ENCODE measurements at regions not wholly inside any gene's neighbourhood (a gene's known extent, or its start where the extent isn't known, plus 50 kb on each side); places are given as distances from the start of the nearest gene placed in this dataset.
"Not testable (repeated sequence)": the region's sequence is repeated elsewhere in the genome, so short reads cannot be mapped to it uniquely, and the experiment has no call there.

GRCh38 chr12:131510431-131510830 lies 200.5 kb upstream of the SFSWAP start:
- Histone ChIP-seq H3K27ac (no peak overlapping the region), H3K9me3 (no peaks in the 10 kb centered on the region), H3K4me3 (no peak overlapping the region), H3K27me3 (no peaks in the 10 kb centered on the region), H3K4me1 (peaks cover 0 to 9% of the 10 kb centered on the region in 2 donors), H3K36me3 (no peaks in the 10 kb centered on the region)
- intact Hi-C loops (cut with DNase I; ENCODE audit: low total_unique reads), result no loop called here
- TF ChIP-seq CTCF (IDR thresholded peaks at IDR 0.05) (no peak), POLR2A (IDR thresholded peaks at IDR 0.05) (no peak)
- DNase-seq, result no peak

GRCh38 chr12:131511391-131511802 lies 199.5 kb upstream of the SFSWAP start:
- intact Hi-C loops (cut with DNase I; ENCODE audit: low total_unique reads), result no loop called here
- Histone ChIP-seq H3K9me3 (no peaks in the 10 kb centered on the region), H3K27me3 (no peaks in the 10 kb centered on the region), H3K4me3 (no peak overlapping the region), H3K4me1 (peaks cover 0 to under 1% of the 10 kb centered on the region in 2 donors), H3K36me3 (no peaks in the 10 kb centered on the region), H3K27ac (no peak overlapping the region)
- no peak for DNase-seq
- TF ChIP-seq CTCF (IDR thresholded peaks at IDR 0.05) (no peak), POLR2A (IDR thresholded peaks at IDR 0.05) (no peak)

GRCh38 chr12:131511803-131512561 lies 198.9 kb upstream of the SFSWAP start:
- DNase-seq, result no peak
- no peak for TF ChIP-seq POLR2A (IDR thresholded peaks at IDR 0.05)
- TF ChIP-seq CTCF (IDR thresholded peaks at IDR 0.05), result no peak
- intact Hi-C loops (cut with DNase I; ENCODE audit: low total_unique reads), result no loop called here
- no peak overlapping the region for H3K4me3 ChIP-seq
- no peaks in the 10 kb centered on the region for H3K4me1 ChIP-seq
- H3K27me3 ChIP-seq, result no peaks in the 10 kb centered on the region
- H3K27ac ChIP-seq, result no peak overlapping the region
- H3K36me3 ChIP-seq, result no peaks in the 10 kb centered on the region
- H3K9me3 ChIP-seq, result no peaks in the 10 kb centered on the region

- Histone ChIP-seq H3K9me3 (peaks cover 0 to 3% of the 10 kb centered on the region in 2 donors), H3K27ac (no peak overlapping the region), H3K36me3 (no peaks in the 10 kb centered on the region), H3K27me3 (peaks cover 0 to 3% of the 10 kb centered on the region in 2 donors), H3K4me3 (no peak overlapping the region), H3K4me1 (no peaks in the 10 kb centered on the region)
- intact Hi-C loops (cut with DNase I; ENCODE audit: low total_unique reads), result no loop called here
- DNase-seq, result no peak
- TF ChIP-seq POLR2A (IDR thresholded peaks at IDR 0.05) (no peak), CTCF (IDR thresholded peaks at IDR 0.05) (no peak)
These were observed 197.3 kb upstream of the SFSWAP start for GRCh38 chr12:131513606-131514005.

GRCh38 chr12:131520553-131520952 lies 190.3 kb upstream of the SFSWAP start:
- DNase-seq; H3K4me1 ChIP-seq; H3K9me3 ChIP-seq; H3K27me3 ChIP-seq; intact Hi-C loops (cut with DNase I; ENCODE audit: low total_unique reads); H3K36me3 ChIP-seq; H3K27ac ChIP-seq; H3K4me3 ChIP-seq: not testable (repeated sequence)

Data from uterus (tissue), 3 donors.